Tibial nerve (tissue), 4 donors: ENCODE measurements at regions not wholly inside any gene's neighbourhood (a gene's known extent, or its start where the extent isn't known, plus 50 kb on each side); places are given as distances from the start of the nearest gene placed in this dataset.

Source experiments
- DNase-seq, 2 donors: peaks; one replicate each; pipeline ENCODE4 v3.0.0-alpha.2; 2019; ENCODE audit warnings: low spot score in 2 of 2
- H3K27ac ChIP-seq, 4 donors: fragments of 200-600 bp; sonication (generic) in 3 of 4; one replicate each; pipeline ENCODE4 v1.5.1; 2017 to 2019; ENCODE audit warnings: mild to moderate bottlenecking in 1 of 4
- H3K27me3 ChIP-seq, 2 donors: fragments of 200-600 bp; sonication (generic) in 1 of 2; one replicate each; pipeline versions ENCODE4 v1.5.1 to v1.6.0; 2017 to 2019
- H3K36me3 ChIP-seq, 3 donors: fragments of 200-600 bp; sonication (generic); one replicate each; pipeline ENCODE4 v1.5.1; 2018 to 2019
- H3K4me1 ChIP-seq, 4 donors: fragments of 200-600 bp; sonication (generic) in 3 of 4; one replicate each; pipeline ENCODE4 v1.5.1; 2017 to 2019
- H3K4me3 ChIP-seq, 4 donors: fragments of 200-600 bp; sonication (generic) in 3 of 4; one replicate each; pipeline ENCODE4 v1.5.1; 2017 to 2019; ENCODE audit warnings: mild to moderate bottlenecking in 1 of 4, moderate library complexity in 1 of 4
- H3K9me3 ChIP-seq, 4 donors: fragments of 200-600 bp; sonication (generic) in 3 of 4; one replicate each; pipeline ENCODE4 v1.5.1; 2017 to 2019
- EP300 ChIP-seq, 2 donors: sonication (generic); formaldehyde crosslinking; IDR thresholded peaks; one replicate each; pipeline ENCODE4 v1.6.1; 2017; ENCODE audit warnings: antibody characterized with exemption in 2 of 2, mild to moderate bottlenecking in 1 of 2
- POLR2A ChIP-seq, 2 donors: fragments of 450-650 bp; IDR thresholded peaks; one replicate each; pipeline ENCODE4 v1.6.1; 2017; ENCODE audit warnings: antibody characterized with exemption in 2 of 2, mild to moderate bottlenecking in 2 of 2, moderate library complexity in 2 of 2
- WGBS, 2 donors: methylation state at CpG; one replicate each; pipeline ENCODE4 v1.1.5; 2018; 5-methylcytosine and 5-hydroxymethylcytosine counted together
- TF ChIP-seq, protein P1 (sequence below), 5 experiments: fragments of 200-600 bp in 3 of 5; fragments of 450-650 bp in 2 of 5; sonication (generic) in 3 of 5; IDR thresholded peaks; one replicate each; pipeline ENCODE4 v1.5.1; 2016 to 2019; ENCODE audit warnings: antibody characterized with exemption in 5 of 5, mild to moderate bottlenecking in 3 of 5, moderate library complexity in 2 of 5

- Histone ChIP-seq H3K27me3 (no peaks in the 10 kb centered on the region), H3K36me3 (no peaks in the 10 kb centered on the region), H3K4me1 (no peaks in the 10 kb centered on the region), H3K27ac (no peak overlapping the region), H3K9me3 (no peaks in the 10 kb centered on the region), H3K4me3 (no peak overlapping the region)
- TF ChIP-seq POLR2A (IDR thresholded peaks at IDR 0.05) (no peak), EP300 (IDR thresholded peaks at IDR 0.05) (no peak)
- TF ChIP-seq, protein P1, sequence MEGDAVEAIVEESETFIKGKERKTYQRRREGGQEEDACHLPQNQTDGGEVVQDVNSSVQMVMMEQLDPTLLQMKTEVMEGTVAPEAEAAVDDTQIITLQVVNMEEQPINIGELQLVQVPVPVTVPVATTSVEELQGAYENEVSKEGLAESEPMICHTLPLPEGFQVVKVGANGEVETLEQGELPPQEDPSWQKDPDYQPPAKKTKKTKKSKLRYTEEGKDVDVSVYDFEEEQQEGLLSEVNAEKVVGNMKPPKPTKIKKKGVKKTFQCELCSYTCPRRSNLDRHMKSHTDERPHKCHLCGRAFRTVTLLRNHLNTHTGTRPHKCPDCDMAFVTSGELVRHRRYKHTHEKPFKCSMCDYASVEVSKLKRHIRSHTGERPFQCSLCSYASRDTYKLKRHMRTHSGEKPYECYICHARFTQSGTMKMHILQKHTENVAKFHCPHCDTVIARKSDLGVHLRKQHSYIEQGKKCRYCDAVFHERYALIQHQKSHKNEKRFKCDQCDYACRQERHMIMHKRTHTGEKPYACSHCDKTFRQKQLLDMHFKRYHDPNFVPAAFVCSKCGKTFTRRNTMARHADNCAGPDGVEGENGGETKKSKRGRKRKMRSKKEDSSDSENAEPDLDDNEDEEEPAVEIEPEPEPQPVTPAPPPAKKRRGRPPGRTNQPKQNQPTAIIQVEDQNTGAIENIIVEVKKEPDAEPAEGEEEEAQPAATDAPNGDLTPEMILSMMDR (IDR thresholded peaks at IDR 0.05): no peak
- no peak for DNase-seq
- 33 to 43% methylated on average over 2 of the region's 2 CpGs for WGBS, 2 donors
These were observed 318.4 kb upstream of the COL8A1 start for GRCh38 chr3:99319961-99320360.

DNA sequence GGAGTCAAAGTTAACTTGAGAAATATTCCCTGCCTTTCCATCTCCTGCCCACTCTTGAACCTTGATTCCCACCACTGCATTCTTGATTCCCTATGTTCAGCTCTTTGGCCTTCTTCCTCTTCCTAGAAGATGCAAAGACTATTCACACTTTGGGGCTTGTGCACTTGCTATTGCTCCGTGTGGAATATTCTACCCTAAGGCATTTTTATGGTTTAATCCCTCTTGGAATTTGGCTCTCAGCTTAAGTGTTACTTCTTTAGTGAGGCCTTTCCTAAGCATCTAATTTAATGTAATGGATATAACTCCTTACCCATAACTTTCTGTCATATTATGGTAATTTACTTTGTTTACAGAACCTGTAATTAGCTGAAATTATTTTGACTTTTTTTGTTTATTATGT is 318.9 kb upstream of the COL8A1 start:
- Histone ChIP-seq H3K9me3 (no peaks in the 10 kb centered on the region), H3K27me3 (no peaks in the 10 kb centered on the region), H3K27ac (no peak overlapping the region), H3K4me3 (no peak overlapping the region), H3K4me1 (no peaks in the 10 kb centered on the region), H3K36me3 (no peaks in the 10 kb centered on the region)
- 57 to 65% methylated on average over 1 of the region's 1 CpG for WGBS, 2 donors
- TF ChIP-seq, protein P1 (IDR thresholded peaks at IDR 0.05): no peak
- TF ChIP-seq EP300 (IDR thresholded peaks at IDR 0.05) (no peak), POLR2A (IDR thresholded peaks at IDR 0.05) (no peak)
- no peak for DNase-seq

- Histone ChIP-seq H3K27me3 (no peaks in the 10 kb centered on the region), H3K9me3 (no peaks in the 10 kb centered on the region), H3K27ac (no peak overlapping the region), H3K4me3 (no peak overlapping the region), H3K4me1 (no peaks in the 10 kb centered on the region), H3K36me3 (no peaks in the 10 kb centered on the region)
- no peak for DNase-seq
- WGBS, 2 donors: 54 to 61% methylated on average over 2 of the region's 2 CpGs
- TF ChIP-seq POLR2A (IDR thresholded peaks at IDR 0.05) (no peak), EP300 (IDR thresholded peaks at IDR 0.05) (no peak)
- TF ChIP-seq, protein P1 (IDR thresholded peaks at IDR 0.05): no peak
These were observed 321.2 kb upstream of the COL8A1 start for GRCh38 chr3:99317201-99317600.

DNA sequence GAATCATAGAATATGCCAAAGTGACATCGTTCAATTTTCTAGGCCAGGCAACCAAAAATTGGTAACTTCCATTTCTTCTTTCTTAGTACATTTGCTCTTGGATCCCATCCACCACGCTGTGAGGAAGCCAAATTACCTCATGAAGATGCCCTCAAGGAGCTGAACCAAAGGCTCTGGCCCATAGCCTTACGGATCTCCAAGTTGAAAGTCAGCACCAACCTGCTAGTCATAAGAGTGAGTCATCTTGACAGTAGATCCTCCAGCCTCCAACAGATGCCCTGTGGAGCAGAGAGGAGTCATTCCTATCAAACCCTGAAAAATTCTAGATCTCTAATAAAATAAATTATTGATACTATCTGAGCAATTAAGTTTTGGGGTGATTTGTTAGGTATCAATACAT is 322.5 kb upstream of the COL8A1 start:
- no peaks in the 10 kb centered on the region for H3K36me3 ChIP-seq
- WGBS, 2 donors: 80 to 87% methylated on average over 3 of the region's 3 CpGs
- no peak overlapping the region for H3K4me3 ChIP-seq
- H3K27ac ChIP-seq: no peak overlapping the region
- no peaks in the 10 kb centered on the region for H3K27me3 ChIP-seq
- TF ChIP-seq, protein P1 (IDR thresholded peaks at IDR 0.05): no peak
- no peak for TF ChIP-seq EP300 (IDR thresholded peaks at IDR 0.05)
- no peak for TF ChIP-seq POLR2A (IDR thresholded peaks at IDR 0.05)
- peaks cover 0 to 3% (median 0%) of the 10 kb centered on the region in 4 donors for H3K9me3 ChIP-seq
- DNase-seq: no peak
- H3K4me1 ChIP-seq: no peaks in the 10 kb centered on the region

- H3K9me3 ChIP-seq: peaks cover 0 to 22% (median under 1%) of the 10 kb centered on the region in 4 donors
- TF ChIP-seq POLR2A (IDR thresholded peaks at IDR 0.05) (no peak), EP300 (IDR thresholded peaks at IDR 0.05) (no peak)
- TF ChIP-seq, protein P1 (IDR thresholded peaks at IDR 0.05): no peak
- no peak overlapping the region for H3K27ac ChIP-seq
These were observed 324.9 kb upstream of the COL8A1 start for GRCh38 chr3:99313485-99313884.

More at GRCh38 chr3:99313485-99313884, 324.9 kb upstream of the COL8A1 start:
- Histone ChIP-seq H3K27me3 (no peaks in the 10 kb centered on the region), H3K36me3 (no peaks in the 10 kb centered on the region), H3K4me1 (no peaks in the 10 kb centered on the region), H3K4me3 (no peak overlapping the region)
- DNase-seq: no peak
